NCI-H1417 treated with DMSO at 0.1 percent for 48 hours (cell line): ENCODE measurements at regions not wholly inside any gene's neighbourhood (a gene's known extent, or its start where the extent isn't known, plus 50 kb on each side); places are given as distances from the start of the nearest gene placed in this dataset.

Experiments
- DNase-seq: peaks from one replicate; lab custom pipeline; 2025; lab: John Stamatoyannopoulos, UW

DNA sequence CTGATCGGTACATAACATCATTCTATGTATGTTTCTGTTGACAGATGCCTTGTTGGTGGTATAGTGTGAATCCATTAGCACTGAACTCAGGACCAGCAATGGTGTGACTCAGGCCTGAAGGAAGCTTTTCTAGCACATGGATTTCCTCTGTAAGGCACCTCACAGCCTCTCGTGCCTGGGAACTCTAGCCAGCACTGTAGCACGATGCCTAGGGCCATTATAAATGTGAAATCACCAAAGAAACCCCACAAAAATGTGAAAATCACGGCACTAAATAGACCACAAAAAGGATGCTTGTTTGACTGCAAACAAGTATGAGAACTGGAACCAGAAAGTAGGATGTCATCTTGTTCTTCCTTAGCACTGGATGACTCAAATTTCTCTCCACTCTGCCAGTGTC, 63.7 kb upstream of the NKX2-2 start:
- DNase-seq, result no peak

DNA sequence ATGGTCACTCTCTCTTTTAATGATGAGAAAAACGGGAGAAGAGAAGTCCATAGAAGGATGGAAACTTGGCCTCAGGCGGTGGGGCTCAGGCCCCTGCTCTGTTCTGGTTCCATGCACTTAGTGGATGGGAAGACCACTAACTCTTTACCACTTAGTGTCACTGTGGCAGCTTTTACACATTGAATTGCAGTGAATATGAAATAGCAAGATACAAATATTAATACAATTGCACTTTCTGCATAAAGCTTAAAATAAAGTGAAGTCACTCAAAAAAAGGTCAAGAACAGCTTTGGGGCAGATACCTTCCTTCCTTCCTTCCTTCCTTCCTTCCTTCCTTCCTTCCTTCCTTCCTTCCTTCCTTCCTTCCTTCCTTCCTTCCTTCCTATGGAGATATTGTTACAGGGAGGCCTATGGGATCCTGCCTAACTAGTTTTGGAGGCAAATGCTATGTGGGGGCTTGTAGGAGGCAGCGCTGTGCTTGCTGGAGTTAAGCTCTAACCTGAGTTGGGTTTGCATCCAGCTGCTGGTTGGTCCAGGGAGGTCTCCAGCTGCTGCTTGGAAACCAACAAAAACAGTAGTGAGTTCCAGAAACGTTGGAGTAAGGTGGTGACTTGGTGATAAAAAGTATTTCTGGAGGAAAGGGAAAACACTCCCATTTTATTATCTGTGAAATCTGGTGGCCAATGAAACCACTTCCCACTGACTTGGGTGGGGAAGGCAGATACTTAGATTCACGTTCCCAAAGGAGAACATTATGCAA, 62.3 kb upstream of the NKX2-2 start:
- DNase-seq, result no peak

DNA sequence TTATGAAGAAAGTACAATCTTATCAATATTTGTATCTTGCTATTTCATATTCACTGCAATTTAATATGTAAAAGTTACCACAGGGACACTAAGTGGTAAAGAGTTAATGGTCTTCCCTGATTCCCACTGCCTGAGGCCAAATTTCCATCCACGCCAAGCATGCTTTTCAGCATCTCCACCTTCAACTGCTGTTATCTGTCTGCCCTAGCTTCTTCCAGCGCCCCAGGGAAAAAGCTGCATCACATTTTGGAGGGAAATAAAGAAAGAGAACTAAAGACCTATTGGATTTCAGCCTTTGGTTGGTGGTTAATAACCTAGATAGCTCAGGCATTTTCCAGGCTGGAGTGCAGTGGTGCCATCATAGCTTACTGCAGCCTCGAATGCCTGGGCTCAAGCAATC, 61.3 kb upstream of the NKX2-2 start:
- DNase-seq, result no peak

DNA sequence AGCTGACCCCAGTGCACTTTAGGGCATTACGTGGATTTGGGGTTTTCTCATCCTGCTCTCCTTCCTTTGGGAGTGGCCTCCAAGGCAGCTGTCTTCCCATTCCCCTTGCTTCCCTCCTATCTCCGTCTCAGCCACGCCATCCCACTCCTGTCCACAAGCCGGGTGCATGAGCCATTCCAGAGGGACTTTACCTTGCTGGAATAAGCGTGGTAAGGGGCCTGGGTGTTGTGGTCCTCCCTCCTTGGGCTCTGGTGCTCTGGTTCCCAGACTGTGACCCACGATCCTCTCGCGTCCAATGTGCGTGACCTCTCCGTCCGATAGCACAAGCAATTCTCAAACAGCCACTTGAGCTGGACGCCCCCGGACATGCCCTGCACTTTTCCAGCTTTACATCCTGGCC, 60.6 kb upstream of the NKX2-2 start:
- DNase-seq, result no peak

DNA sequence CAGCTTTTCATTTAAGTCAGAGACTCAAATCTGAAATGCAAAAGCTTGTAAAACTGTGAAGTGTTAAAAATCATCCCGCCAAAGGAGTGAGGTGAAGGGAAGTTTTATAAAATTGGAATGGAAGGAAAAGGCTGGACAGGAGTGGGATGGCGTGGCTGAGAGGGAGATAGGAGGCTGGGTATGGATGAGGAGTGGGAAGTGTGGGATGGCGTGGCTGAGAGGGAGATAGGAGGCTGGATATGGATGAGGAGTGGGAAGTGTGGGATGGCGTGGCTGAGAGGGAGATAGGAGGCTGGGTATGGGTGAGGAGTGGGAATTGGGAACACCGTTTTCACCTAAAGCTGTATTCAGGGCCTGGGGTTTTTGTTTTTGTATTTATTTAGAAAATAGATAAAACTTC, 59.4 kb upstream of the NKX2-2 start:
- no peak for DNase-seq

DNA sequence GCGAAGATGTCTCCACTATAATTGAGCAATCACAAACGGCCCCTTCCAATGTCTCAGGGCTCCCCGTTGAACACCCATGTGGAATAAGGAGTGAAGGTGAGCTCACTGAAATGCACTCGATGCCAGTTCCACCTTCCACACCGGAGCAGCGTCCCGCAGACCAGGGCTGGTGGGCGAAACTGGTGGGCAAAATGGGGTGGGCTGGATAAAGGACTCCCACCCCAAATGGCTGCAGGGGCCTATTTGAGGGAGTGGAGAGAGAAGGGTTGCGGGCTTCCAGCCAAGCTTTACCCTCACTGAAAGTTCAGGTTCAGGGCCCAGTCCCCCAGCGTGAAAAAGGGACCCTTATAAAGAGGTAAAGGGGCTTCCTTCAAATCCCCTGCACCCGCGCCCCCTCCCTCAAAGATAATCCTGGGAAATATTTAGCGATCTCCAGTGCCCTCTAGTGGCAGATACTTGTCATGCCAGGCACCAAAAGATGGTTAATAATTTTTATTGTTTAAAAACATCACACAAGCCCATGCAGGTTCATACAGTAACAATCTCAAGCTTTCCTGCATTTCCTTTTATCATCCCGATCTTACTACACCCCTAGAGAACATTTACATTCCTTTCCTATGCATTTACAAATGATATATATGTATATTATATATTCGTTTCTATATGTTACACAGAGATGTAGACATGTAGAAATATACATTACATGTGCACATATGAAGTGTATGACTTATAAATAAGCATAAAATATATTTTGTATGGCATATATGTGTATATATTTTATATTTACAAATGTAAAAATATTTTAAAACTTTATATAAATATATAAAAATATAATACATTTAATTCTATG, 58.2 kb upstream of the NKX2-2 start:
- peak; percentile 24 for DNase-seq

DNA sequence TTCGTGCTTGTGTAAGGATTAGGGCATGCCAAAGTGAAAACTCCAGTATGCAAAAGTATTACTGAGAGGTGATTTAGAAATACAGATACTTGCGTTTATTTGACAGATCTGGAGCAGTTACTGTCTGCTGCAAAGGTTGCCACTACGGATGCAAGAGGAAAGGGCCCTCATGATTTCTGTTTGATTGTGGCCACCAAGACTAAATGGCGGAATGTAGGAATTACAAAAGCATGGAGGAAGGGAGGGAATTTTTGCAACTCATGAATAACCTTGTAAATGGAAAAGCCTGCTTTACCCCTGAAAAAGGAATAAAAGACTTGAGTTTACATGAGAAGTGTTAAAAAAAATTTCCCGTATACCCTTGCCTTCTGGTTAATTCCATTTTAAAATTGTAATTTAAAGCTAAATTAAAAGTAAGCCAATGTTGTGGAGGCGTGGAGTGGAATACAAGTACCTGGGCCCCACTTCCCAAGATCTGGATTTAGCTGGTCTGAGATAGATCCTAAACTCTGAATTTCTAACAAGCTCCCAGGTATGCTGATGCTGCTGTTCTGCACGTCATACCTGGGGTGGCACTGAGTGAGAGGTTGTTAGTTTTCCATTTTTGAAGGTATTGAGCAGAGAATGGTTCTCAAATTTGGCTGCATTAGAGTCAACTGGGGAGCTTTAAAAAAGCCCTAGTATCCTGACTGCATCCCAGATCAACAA, 56.6 kb upstream of the NKX2-2 start:
- DNase-seq, result no peak

DNA sequence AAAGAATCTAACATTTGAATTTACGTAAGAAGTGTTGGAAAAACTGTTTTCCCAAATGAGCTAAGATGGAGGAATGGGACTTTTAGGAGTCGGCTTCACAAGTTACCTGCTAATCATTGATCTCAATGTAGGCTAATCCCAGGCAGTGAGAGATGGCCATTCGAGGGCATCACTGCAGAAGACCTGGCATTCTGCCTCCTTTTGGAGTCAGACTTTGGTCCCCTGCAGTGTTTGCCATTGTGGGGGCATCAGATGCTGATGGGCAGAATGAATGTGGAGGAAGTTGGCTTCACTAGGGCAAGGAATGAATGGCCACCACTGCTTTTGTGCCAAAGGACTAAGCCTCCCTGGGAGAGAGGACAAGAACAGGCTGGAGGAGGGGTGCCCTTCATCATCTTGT, 55.7 kb upstream of the NKX2-2 start:
- DNase-seq, result no peak

DNA sequence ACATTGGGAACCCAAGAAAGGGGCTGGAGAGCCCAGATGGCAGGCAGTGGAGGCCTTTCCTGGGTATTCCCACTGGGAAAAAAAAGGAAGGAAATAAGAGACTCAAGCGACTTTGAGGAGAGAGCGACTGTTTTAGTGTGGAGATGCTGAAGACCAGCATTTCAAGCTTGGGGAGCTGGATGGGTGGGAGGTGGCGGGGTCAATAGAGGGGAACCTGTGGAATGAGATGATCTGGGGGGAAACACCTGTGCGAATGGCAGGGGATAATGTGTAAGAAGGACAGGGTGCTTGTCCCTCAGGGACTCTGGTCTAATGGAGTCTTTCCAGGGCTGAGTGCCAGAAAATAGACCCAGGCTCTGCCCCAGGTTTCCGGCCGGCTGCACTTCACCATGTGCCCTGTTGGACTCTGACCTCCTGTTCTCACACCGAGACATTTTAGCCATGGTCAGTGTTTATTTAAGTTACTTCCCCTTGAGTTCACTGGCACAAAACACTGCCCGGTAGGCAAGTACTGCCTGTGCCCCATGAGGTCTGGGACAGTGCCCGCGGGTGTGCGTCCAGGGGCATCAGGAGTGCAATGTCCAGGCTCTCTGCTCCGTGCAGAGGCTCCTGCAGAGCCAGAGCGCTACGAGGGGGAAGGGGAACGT, 50.4 kb upstream of the NKX2-2 start:
- no peak for DNase-seq
